IMR-90 (cell line): ENCODE measurements at regions not wholly inside any gene's neighbourhood (a gene's known extent, or its start where the extent isn't known, plus 50 kb on each side); places are given as distances from the start of the nearest gene placed in this dataset.
A peak's percentile ranks its signal among the peaks of the same experiment; 100 is the strongest.

Source experiments
- ATAC-seq: fragments of 200-7000 bp; cut with Tn5 transposase; 2 replicates; pipeline ENCODE4 v1.9.1; 2020; ENCODE audit warnings: low read depth, mild to moderate bottlenecking, moderate library complexity
- BruUV-seq: library from RNA; stranded (reverse); fragments of 400-500 nt; replicated peaks from 2 replicates; lab custom pipeline; 2021; lab: Mats Ljungman, UMichigan
- CTCF ChIA-PET: fragments of 300-600 bp; formaldehyde crosslinking; extraction: SDS; loops from one replicate; lab custom pipeline; 2021; ENCODE audit warnings: antibody characterized with exemption; lab: Yijun Ruan, JAX
- POLR2A ChIA-PET: fragments of 300-600 bp; sonication (Branson Sonifier 250); formaldehyde crosslinking; loops from one replicate; lab custom pipeline; 2022; ENCODE audit warnings: antibody characterized with exemption; ENCODE audit not compliant: unreplicated experiment; lab: Charles Lee
- DNase-seq: peaks from one replicate; pipeline ENCODE4 v3.0.0; 2013
- H2AFZ ChIP-seq: replicated peaks from 2 replicates; pipeline ENCODE3; 2013; ENCODE audit warnings: low read length, mild to moderate bottlenecking; ENCODE audit not compliant: poor library complexity
- H2AK5ac ChIP-seq: 2 replicates; pipeline ENCODE4 v1.6.1; 2013; ENCODE audit warnings: low read depth, low read length, inconsistent platforms
- H2AK9ac ChIP-seq: replicated peaks from 2 replicates; pipeline ENCODE3; 2013; ENCODE audit warnings: mild to moderate bottlenecking, low read depth, low read length, moderate library complexity; ENCODE audit not compliant: poor library complexity
- H2BK120ac ChIP-seq: 2 replicates; pipeline ENCODE4 v1.6.1; 2013; ENCODE audit warnings: low read depth, low read length, inconsistent platforms
- H2BK15ac ChIP-seq: 3 replicates; pipeline ENCODE4 v1.6.1; 2013; ENCODE audit warnings: low read depth, low read length, inconsistent platforms
- H2BK20ac ChIP-seq: 2 replicates; pipeline ENCODE4 v1.6.1; 2013; ENCODE audit warnings: low read depth, mild to moderate bottlenecking, inconsistent platforms, low read length, moderate library complexity
- H2BK5ac ChIP-seq: 2 replicates; pipeline ENCODE4 v1.6.1; 2013; ENCODE audit warnings: mild to moderate bottlenecking, low read depth, low read length, inconsistent platforms; ENCODE audit not compliant: poor library complexity, severe bottlenecking
- H3K14ac ChIP-seq: replicated peaks from 2 replicates; pipeline ENCODE4 v1.6.1; 2013; ENCODE audit warnings: low read depth, low read length, inconsistent platforms
- H3K18ac ChIP-seq: 2 replicates; pipeline ENCODE4 v1.6.1; 2013; ENCODE audit warnings: low read depth, low read length, control low read depth
- H3K23ac ChIP-seq: 2 replicates; pipeline ENCODE4 v1.6.1; 2013; ENCODE audit warnings: low read depth, low read length, inconsistent platforms
- H3K27ac ChIP-seq: 2 replicates; pipeline ENCODE4 v1.5.1; 2013; ENCODE audit warnings: mild to moderate bottlenecking, control low read depth, low read length; ENCODE audit not compliant: insufficient read depth
- H3K27me3 ChIP-seq: 2 replicates; pipeline ENCODE4 v1.6.1; 2013; ENCODE audit warnings: low read length; ENCODE audit not compliant: control insufficient read depth, insufficient read depth
- H3K36me3 ChIP-seq: 2 replicates; pipeline ENCODE4 v1.6.1; 2013; ENCODE audit warnings: low read length, mixed read lengths; ENCODE audit not compliant: control insufficient read depth, insufficient read depth
- H3K4ac ChIP-seq: 2 replicates; pipeline ENCODE4 v1.6.1; 2013; ENCODE audit warnings: low read depth, low read length, inconsistent platforms
- H3K4me1 ChIP-seq: 2 replicates; pipeline ENCODE4 v1.6.1; 2013; ENCODE audit warnings: low read length, mixed read lengths; ENCODE audit not compliant: control insufficient read depth, insufficient read depth
- H3K4me2 ChIP-seq: 2 replicates; pipeline ENCODE4 v1.6.1; 2013; ENCODE audit warnings: low read depth, mild to moderate bottlenecking, control low read depth, low read length, moderate library complexity
- H3K4me3 ChIP-seq: 2 replicates; pipeline ENCODE4 v1.5.1; 2013; ENCODE audit warnings: low read depth, mild to moderate bottlenecking, control low read depth, low read length, moderate library complexity; ENCODE audit not compliant: insufficient read depth
- H3K56ac ChIP-seq: 2 replicates; pipeline ENCODE4 v1.6.1; 2013; ENCODE audit warnings: low read length, inconsistent platforms; ENCODE audit not compliant: insufficient read depth; ENCODE audit errors: extremely low read depth
- H3K79me1 ChIP-seq, 2 experiments: 2 replicates each; pipeline ENCODE4 v1.6.1; 2013; ENCODE audit warnings: low read length in 2 of 2, inconsistent platforms in 1 of 2, low read depth in 1 of 2
- H3K9ac ChIP-seq: 2 replicates; pipeline ENCODE4 v1.6.1; 2013; ENCODE audit warnings: low read depth, low read length, control low read depth
- H3K9me1 ChIP-seq: 2 replicates; pipeline ENCODE4 v1.6.1; 2013; ENCODE audit warnings: low read length, inconsistent platforms; ENCODE audit not compliant: insufficient read depth
- H3K9me3 ChIP-seq: 2 replicates; pipeline ENCODE4 v1.6.1; 2013; ENCODE audit warnings: low read length; ENCODE audit not compliant: control insufficient read depth, insufficient read depth
- H4K20me1 ChIP-seq: 2 replicates; pipeline ENCODE4 v1.6.1; 2013; ENCODE audit warnings: low read length, inconsistent platforms; ENCODE audit not compliant: insufficient read depth
- H4K5ac ChIP-seq: 2 replicates; pipeline ENCODE4 v1.6.1; 2013; ENCODE audit warnings: mild to moderate bottlenecking, low read depth, low read length, control low read depth
- H4K8ac ChIP-seq, 2 experiments: 2 replicates each; pipeline ENCODE4 v1.6.1; 2013; ENCODE audit warnings: low read depth in 2 of 2, low read length in 2 of 2, control low read depth in 1 of 2, inconsistent platforms in 1 of 2
- H4K91ac ChIP-seq: 2 replicates; pipeline ENCODE4 v1.6.1; 2013; ENCODE audit warnings: low read depth, low read length, inconsistent platforms; ENCODE audit not compliant: insufficient read depth
- BHLHE40 ChIP-seq: fragments of 150-350 bp; IDR thresholded peaks from 2 replicates; pipeline ENCODE4 v1.6.1; 2016; ENCODE audit warnings: mild to moderate bottlenecking, low read depth, low read length
- CEBPB ChIP-seq: IDR thresholded peaks from 2 replicates; pipeline ENCODE4 v1.6.1; 2012; ENCODE audit warnings: low read depth, low read length, improper control_type of control experiment
- CHD1 ChIP-seq: IDR thresholded peaks from 2 replicates; pipeline ENCODE4 v1.6.1; 2012; ENCODE audit warnings: low read depth, low read length, improper control_type of control experiment
- MAZ ChIP-seq: IDR thresholded peaks from 2 replicates; pipeline ENCODE4 v1.6.1; 2012; ENCODE audit warnings: low read depth, mild to moderate bottlenecking, low read length, improper control_type of control experiment, moderate library complexity, borderline replicate concordance
- NFE2L2 ChIP-seq: fragments of 150-350 bp; IDR thresholded peaks from 2 replicates; pipeline ENCODE4 v1.6.1; 2016; ENCODE audit warnings: low read depth, mild to moderate bottlenecking, low read length
- RAD21 ChIP-seq: IDR thresholded peaks from 2 replicates; pipeline ENCODE4 v1.6.1; 2012; ENCODE audit warnings: low read length, improper control_type of control experiment
- RCOR1 ChIP-seq: IDR thresholded peaks from 2 replicates; pipeline ENCODE4 v1.6.1; 2012; ENCODE audit warnings: mild to moderate bottlenecking, low read length, improper control_type of control experiment; ENCODE audit not compliant: insufficient replicate concordance
- RFX5 ChIP-seq: IDR thresholded peaks from 2 replicates; pipeline ENCODE4 v1.8.0; 2012; ENCODE audit warnings: low read depth, mild to moderate bottlenecking, low read length, moderate library complexity
- SMC3 ChIP-seq: fragments of 150-350 bp; IDR thresholded peaks from 2 replicates; pipeline ENCODE4 v1.6.1; 2016; ENCODE audit warnings: low read depth, mild to moderate bottlenecking, antibody characterized with exemption, low read length, moderate library complexity
- USF2 ChIP-seq: fragments of 150-350 bp; IDR thresholded peaks from 2 replicates; pipeline ENCODE4 v1.6.1; 2017; ENCODE audit warnings: mild to moderate bottlenecking, antibody characterized with exemption, low read length, low read depth
- WGBS, 2 experiments: methylation state at CpG; one replicate each; pipeline versions ENCODE4 v1.1.5 to v1.1.7; 2013; ENCODE audit warnings: missing lambda C conversion rate in 2 of 2; ENCODE audit not compliant: insufficient read length in 1 of 2; ENCODE audit errors: extremely low coverage in 2 of 2; 5-methylcytosine and 5-hydroxymethylcytosine counted together
- dilution Hi-C: fragments of 300-500 bp; cut with HindIII; formaldehyde crosslinking; loops from one replicate; pipeline ENCODE4 v1.14.3; 2018; ENCODE audit warnings: low sequenced_read_pairs; ENCODE audit not compliant: unreplicated experiment
- in situ Hi-C: fragments of 300-500 bp; cut with MboI; formaldehyde crosslinking; loops from 3 replicates; pipeline ENCODE4 v1.14.3; 2019; ENCODE audit warnings: low sequenced_read_pairs, inconsistent platforms, mixed read lengths
- intact Hi-C: fragments of 100-400 bp; cut with micrococcal nuclease; formaldehyde crosslinking; loops from 2 replicates; pipeline ENCODE4 v1.10.0; 2022

DNA sequence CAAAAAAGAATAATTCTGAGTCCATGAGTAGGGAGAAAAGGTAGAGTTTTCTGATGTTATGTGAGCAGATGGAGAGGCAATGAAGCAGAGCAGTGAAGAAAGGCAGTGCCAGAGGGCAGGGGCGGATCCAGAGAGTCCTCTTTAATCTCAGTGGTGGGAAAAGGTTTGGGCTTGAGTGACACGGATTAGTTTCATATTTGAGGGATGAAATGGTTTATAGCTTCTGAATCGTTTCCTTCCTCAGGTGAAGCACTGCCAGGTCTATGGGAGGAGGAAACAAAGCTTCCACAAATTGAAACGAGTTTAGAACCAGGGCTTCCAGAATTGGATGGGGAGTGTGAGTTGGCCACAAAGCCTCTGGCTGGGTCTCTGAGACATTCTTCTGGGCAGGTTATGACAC lies 517.0 kb upstream of the PAPPA start:
- CTCF ChIA-PET = no interaction called here
- intact Hi-C loops = no loop called here

More for the DNA sequence above, 517.0 kb upstream of the PAPPA start:
- no peak overlapping the region for H3K23ac ChIP-seq
- peaks cover 7% of the 10 kb centered on the region; the same call in 1 of the 2 replicates for H3K4me1 ChIP-seq
- H3K9ac ChIP-seq = no peak overlapping the region
- no peak for ATAC-seq
- no peaks in the 10 kb centered on the region for H3K36me3 ChIP-seq
- POLR2A ChIA-PET = no interaction called here
- dilution Hi-C loops = no loop called here
- 100% methylated on average over 1 of the region's 4 CpGs; no CpG with 5 or more reads in 1 of the 2 experiments for WGBS, 2 experiments
- TF ChIP-seq BHLHE40 (no peak), MAZ (no peak), RAD21 (no peak), CEBPB (no peak), RCOR1 (no peak), NFE2L2 (no peak), SMC3 (no peak), RFX5 (no peak), CHD1 (no peak), USF2 (no peak)
- in situ Hi-C loops = no loop called here
- BruUV-seq = no TSS peak
- H2AK9ac ChIP-seq = no peak overlapping the region
- peak overlapping the region; percentile 69 for H3K14ac ChIP-seq
- peak overlapping the region; percentile 70 for H2BK120ac ChIP-seq
- no peak for DNase-seq
- H3K79me1 ChIP-seq = no peaks in the 10 kb centered on the region
- H3K56ac ChIP-seq = no peak overlapping the region
- peaks cover 8% of the 10 kb centered on the region for H3K9me1 ChIP-seq
- H4K5ac ChIP-seq = no peak overlapping the region
- H3K4me2 ChIP-seq = no peak overlapping the region
- 0 out of 2 replicates have a peak overlapping the region, but pooled peaks have one; percentile 4 for H3K18ac ChIP-seq
- peak overlapping the region; percentile 92; the same call in 2 of the 3 replicates for H2BK15ac ChIP-seq
- no peaks in the 10 kb centered on the region for H3K27me3 ChIP-seq
- H3K27ac ChIP-seq = no peak overlapping the region
- H2BK5ac ChIP-seq = no peak overlapping the region
- peak overlapping the region; percentile 11; the same call in 1 of the 2 replicates for H3K4ac ChIP-seq
- peak overlapping the region; percentile 67 for H2BK20ac ChIP-seq
- H2AK5ac ChIP-seq = peak overlapping the region; percentile 83
- H4K20me1 ChIP-seq = no peaks in the 10 kb centered on the region
- no peaks in the 10 kb centered on the region for H3K9me3 ChIP-seq
- no peak overlapping the region; a peak in 1 of 4 replicates for H4K8ac ChIP-seq
- peak overlapping the region; percentile 62; the same call in 1 of the 2 replicates for H4K91ac ChIP-seq
- no peak overlapping the region for H2AFZ ChIP-seq
- H3K4me3 ChIP-seq = no peak overlapping the region
